PFSK-1 (cell line): ENCODE measurements at regions not wholly inside any gene's neighbourhood (a gene's known extent, or its start where the extent isn't known, plus 50 kb on each side); places are given as distances from the start of the nearest gene placed in this dataset.

Source experiments
- FOXP2 ChIP-seq: optimal IDR thresholded peaks from 2 replicates; pipeline ENCODE3; 2011; ENCODE audit warnings: borderline replicate concordance, control low read depth, inconsistent platforms; ENCODE audit not compliant: insufficient read depth; ENCODE audit errors: extremely low read length, extremely low read depth
- POLR2AphosphoS5 ChIP-seq: IDR thresholded peaks from 2 replicates; pipeline ENCODE4 v1.6.1; 2012; ENCODE audit warnings: low read depth, mild to moderate bottlenecking, control low read depth, low read length, moderate library complexity
- SIN3A ChIP-seq: IDR thresholded peaks from 2 replicates; pipeline ENCODE4 v1.6.1; 2012; ENCODE audit warnings: mild to moderate bottlenecking, low read length, moderate library complexity, borderline replicate concordance; ENCODE audit not compliant: insufficient read depth
- TAF1 ChIP-seq: IDR thresholded peaks from 2 replicates; pipeline ENCODE4 v1.6.1; 2012; ENCODE audit warnings: low read length, control low read depth, borderline replicate concordance; ENCODE audit not compliant: insufficient read depth
- TF ChIP-seq, protein P1 (sequence below), 2 experiments: IDR thresholded peaks; 2 replicates each; pipeline versions ENCODE4 v1.6.1 to v1.8.0; 2011 to 2012; ENCODE audit warnings: low read depth in 2 of 2, low read length in 2 of 2, control low read depth in 1 of 2, inconsistent platforms in 1 of 2, mild to moderate bottlenecking in 1 of 2, moderate library complexity in 1 of 2; ENCODE audit not compliant: insufficient read depth in 1 of 2

DNA sequence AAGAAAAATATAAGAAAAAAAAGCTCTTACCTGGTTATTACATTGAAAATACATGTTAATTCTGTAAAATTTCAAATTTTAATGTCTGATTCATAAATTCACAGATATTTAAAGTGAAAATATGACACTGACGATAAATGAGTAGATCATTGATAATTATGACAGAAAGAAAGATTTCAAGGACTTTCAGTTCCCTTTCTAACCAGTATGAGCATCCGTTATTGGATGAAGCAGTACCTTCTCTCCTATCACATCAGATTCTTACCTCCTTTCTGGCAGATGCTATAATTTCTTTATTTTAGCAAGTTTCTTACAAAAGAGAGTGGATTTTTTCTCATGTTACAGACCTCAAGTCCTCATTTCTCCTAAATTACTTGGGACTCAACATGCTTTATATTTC, 847.3 kb downstream of the JRKL start:
- no peak for TF ChIP-seq POLR2AphosphoS5
- TF ChIP-seq TAF1: no peak
- TF ChIP-seq, protein P1, sequence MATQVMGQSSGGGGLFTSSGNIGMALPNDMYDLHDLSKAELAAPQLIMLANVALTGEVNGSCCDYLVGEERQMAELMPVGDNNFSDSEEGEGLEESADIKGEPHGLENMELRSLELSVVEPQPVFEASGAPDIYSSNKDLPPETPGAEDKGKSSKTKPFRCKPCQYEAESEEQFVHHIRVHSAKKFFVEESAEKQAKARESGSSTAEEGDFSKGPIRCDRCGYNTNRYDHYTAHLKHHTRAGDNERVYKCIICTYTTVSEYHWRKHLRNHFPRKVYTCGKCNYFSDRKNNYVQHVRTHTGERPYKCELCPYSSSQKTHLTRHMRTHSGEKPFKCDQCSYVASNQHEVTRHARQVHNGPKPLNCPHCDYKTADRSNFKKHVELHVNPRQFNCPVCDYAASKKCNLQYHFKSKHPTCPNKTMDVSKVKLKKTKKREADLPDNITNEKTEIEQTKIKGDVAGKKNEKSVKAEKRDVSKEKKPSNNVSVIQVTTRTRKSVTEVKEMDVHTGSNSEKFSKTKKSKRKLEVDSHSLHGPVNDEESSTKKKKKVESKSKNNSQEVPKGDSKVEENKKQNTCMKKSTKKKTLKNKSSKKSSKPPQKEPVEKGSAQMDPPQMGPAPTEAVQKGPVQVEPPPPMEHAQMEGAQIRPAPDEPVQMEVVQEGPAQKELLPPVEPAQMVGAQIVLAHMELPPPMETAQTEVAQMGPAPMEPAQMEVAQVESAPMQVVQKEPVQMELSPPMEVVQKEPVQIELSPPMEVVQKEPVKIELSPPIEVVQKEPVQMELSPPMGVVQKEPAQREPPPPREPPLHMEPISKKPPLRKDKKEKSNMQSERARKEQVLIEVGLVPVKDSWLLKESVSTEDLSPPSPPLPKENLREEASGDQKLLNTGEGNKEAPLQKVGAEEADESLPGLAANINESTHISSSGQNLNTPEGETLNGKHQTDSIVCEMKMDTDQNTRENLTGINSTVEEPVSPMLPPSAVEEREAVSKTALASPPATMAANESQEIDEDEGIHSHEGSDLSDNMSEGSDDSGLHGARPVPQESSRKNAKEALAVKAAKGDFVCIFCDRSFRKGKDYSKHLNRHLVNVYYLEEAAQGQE (IDR thresholded peaks at IDR 0.05; ENCODE audit: insufficient read depth in 1 of 2, low read depth in 2 of 2, low read length in 2 of 2): no peak
- TF ChIP-seq FOXP2: no peak
- TF ChIP-seq SIN3A: no peak

DNA sequence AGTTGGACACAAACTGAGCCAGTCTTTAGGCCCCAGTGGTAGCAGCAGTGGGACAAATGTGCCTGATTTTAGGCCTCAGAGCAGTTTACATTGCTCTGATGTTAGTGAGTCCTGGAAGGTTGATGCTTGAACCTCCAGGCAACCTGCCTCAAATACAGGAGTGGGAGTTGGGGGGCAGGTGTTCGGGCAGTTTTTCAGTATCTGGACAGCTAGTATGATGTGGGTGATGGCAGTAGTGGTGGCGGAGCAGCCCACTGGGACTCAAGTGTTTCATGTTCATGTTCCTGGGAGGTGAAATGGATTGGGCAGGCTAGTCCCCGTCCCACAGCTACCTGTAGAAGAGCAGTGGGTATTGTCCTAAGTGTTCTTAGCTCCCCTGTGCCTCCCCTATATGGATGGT, 857.8 kb downstream of the JRKL start:
- TF ChIP-seq FOXP2: no peak
- TF ChIP-seq, protein P1 (IDR thresholded peaks at IDR 0.05; ENCODE audit: insufficient read depth in 1 of 2, low read depth in 2 of 2, low read length in 2 of 2): no peak
- no peak for TF ChIP-seq POLR2AphosphoS5

DNA sequence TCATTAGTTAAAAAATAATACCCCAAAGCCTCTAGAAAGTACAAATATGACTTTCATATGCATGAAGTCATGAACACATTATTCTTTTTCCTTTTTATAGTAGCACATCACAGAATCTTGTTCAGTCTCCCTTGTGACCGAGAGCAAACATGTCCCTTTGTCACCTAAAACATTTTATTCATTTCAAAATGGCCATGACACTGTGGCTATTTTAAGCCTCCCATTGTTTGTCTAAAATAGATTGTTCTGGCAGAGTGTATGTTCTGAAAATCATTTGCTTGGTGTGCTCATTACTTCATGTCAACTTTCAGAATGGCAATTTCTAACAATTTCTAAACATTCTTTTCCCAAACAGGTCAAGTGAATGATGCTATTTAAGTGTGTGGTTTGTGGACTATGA, 865.0 kb downstream of the JRKL start:
- TF ChIP-seq SIN3A: no peak
- TF ChIP-seq FOXP2: no peak
- no peak for TF ChIP-seq POLR2AphosphoS5
- no peak for TF ChIP-seq TAF1
- TF ChIP-seq, protein P1 (IDR thresholded peaks at IDR 0.05; ENCODE audit: insufficient read depth in 1 of 2, low read depth in 2 of 2, low read length in 2 of 2): no peak

DNA sequence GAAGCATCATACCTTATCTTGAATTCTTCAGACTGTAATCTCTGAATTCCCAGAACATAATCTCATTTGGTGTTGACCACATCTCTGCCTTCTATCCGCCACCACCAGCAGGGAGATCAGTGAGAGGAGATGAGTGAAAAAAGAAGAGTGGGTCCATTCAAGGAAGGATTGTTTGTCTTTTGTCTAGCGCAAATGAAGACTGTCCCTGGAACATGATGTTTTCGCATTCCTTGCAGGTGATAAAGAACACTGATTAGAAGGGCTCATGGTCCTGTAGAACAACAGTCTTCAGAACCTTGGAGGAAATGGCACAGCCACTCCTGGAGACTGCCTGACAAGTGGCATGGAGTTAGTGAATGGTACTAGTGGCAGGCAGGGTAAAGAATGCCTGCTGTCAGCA, 869.6 kb downstream of the JRKL start:
- TF ChIP-seq POLR2AphosphoS5: no peak

DNA sequence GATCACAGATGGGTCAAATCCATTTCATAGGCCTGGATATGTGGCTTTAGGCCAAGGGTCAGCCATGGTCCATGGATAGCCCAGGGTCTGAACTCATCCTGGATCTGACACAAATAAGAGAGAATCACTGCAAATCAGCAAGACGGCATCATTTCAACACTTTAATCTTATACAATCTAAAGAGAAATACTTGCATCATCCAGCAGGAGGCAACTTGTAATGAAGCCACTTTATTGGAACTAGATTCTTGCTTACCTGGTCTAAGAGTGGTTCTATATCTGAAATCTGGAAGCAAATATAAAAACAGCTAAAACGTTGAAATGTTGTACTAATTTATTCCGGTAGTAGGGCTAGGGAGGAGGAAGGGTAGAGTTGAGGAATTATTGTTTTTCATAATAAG, 870.1 kb downstream of the JRKL start:
- TF ChIP-seq POLR2AphosphoS5 (no peak), SIN3A (no peak), TAF1 (no peak)
- TF ChIP-seq, protein P1 (IDR thresholded peaks at IDR 0.05; ENCODE audit: insufficient read depth in 1 of 2, low read depth in 2 of 2, low read length in 2 of 2): no peak

DNA sequence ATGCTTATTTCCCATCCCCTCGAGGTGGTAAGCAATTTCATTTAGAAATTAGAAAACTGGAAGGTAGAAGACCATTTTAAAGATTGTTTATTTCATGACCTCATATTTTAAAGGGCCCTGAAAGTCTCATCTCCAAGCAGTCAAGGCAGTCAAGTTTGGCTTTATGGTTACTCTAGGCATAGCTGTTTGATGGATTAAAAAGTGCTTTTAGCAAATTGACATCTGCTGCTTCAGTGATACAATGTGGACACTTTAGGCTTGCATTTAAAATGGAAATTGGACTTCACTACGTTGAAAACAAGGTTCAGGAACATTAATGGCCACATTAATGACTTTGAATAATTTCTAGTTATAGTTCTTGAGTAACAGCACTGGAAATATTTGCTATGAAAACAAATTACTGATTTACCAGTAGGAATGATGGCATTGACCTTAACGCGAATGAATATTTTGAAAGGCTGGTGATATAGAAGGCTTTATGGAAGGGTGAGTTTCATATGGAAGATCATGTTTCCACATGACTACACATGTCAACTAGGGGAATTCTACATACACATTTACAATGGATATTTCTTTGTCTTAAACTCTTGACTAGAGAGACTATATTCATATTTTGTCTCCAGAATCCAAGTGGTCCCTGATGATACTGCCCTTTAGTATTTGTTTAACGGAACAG, 873.5 kb downstream of the JRKL start:
- TF ChIP-seq SIN3A (no peak), FOXP2 (no peak), TAF1 (no peak), POLR2AphosphoS5 (no peak)
- TF ChIP-seq, protein P1 (IDR thresholded peaks at IDR 0.05; ENCODE audit: insufficient read depth in 1 of 2, low read depth in 2 of 2, low read length in 2 of 2): no peak
